H9 (cell line): ENCODE measurements at regions not wholly inside any gene's neighbourhood (a gene's known extent, or its start where the extent isn't known, plus 50 kb on each side); places are given as distances from the start of the nearest gene placed in this dataset.

Experiments
- DNase-seq: peaks from one replicate; pipeline ENCODE4 v3.0.0-alpha.2; 2017
- H2AFZ ChIP-seq: one replicate; pipeline ENCODE4 v1.6.1; 2013; ENCODE audit warnings: mild to moderate bottlenecking, low read length, control low read depth, moderate library complexity
- H2AK5ac ChIP-seq: 2 replicates; pipeline ENCODE4 v1.6.1; 2013; ENCODE audit warnings: low read length, control low read depth, mixed read lengths; ENCODE audit not compliant: insufficient read length
- H2BK120ac ChIP-seq: one replicate; pipeline ENCODE4 v1.6.1; 2013; ENCODE audit warnings: low read depth, mild to moderate bottlenecking, low read length, control low read depth, inconsistent platforms; ENCODE audit not compliant: poor library complexity, severe bottlenecking
- H2BK12ac ChIP-seq: 2 replicates; pipeline ENCODE4 v1.6.1; 2013; ENCODE audit warnings: low read length, control low read depth, mixed read lengths, low read depth; ENCODE audit not compliant: insufficient read length
- H2BK15ac ChIP-seq: 2 replicates; pipeline ENCODE4 v1.6.1; 2013; ENCODE audit warnings: low read depth, low read length, control low read depth
- H2BK20ac ChIP-seq: one replicate; pipeline ENCODE4 v1.6.1; 2013; ENCODE audit warnings: low read depth, mild to moderate bottlenecking, low read length, control low read depth, inconsistent platforms; ENCODE audit not compliant: poor library complexity, severe bottlenecking
- H2BK5ac ChIP-seq: 2 replicates; pipeline ENCODE4 v1.6.1; 2013; ENCODE audit warnings: low read length, control low read depth, mixed read lengths; ENCODE audit not compliant: insufficient read length
- H3K14ac ChIP-seq: 2 replicates; pipeline ENCODE4 v1.6.1; 2013; ENCODE audit warnings: low read length, control low read depth; ENCODE audit not compliant: insufficient read depth
- H3K18ac ChIP-seq: 2 replicates; pipeline ENCODE4 v1.6.1; 2013; ENCODE audit warnings: low read depth, mild to moderate bottlenecking, mixed read lengths, low read length, control low read depth; ENCODE audit not compliant: insufficient read length
- H3K23ac ChIP-seq: 2 replicates; pipeline ENCODE4 v1.6.1; 2013; ENCODE audit warnings: low read length, control low read depth, mixed read lengths, low read depth; ENCODE audit not compliant: insufficient read length
- H3K23me2 ChIP-seq: 2 replicates; pipeline ENCODE4 v1.6.1; 2013; ENCODE audit warnings: low read depth, mild to moderate bottlenecking, mixed read lengths, low read length, control low read depth; ENCODE audit not compliant: insufficient read length, poor library complexity, severe bottlenecking
- H3K27ac ChIP-seq: 2 replicates; pipeline ENCODE4 v1.5.1; 2013; ENCODE audit warnings: low read length, control low read depth, mixed read lengths, low read depth; ENCODE audit not compliant: insufficient read length
- H3K27me3 ChIP-seq: 2 replicates; pipeline ENCODE4 v1.6.1; 2013; ENCODE audit warnings: low read length, control low read depth, inconsistent platforms; ENCODE audit not compliant: insufficient read depth
- H3K4ac ChIP-seq: 2 replicates; pipeline ENCODE4 v1.6.1; 2013; ENCODE audit warnings: low read depth, mild to moderate bottlenecking, control low read depth, inconsistent platforms, low read length, moderate library complexity
- H3K4me1 ChIP-seq: 2 replicates; pipeline ENCODE4 v1.6.1; 2013; ENCODE audit warnings: low read length, control low read depth, inconsistent platforms; ENCODE audit not compliant: insufficient read depth
- H3K4me2 ChIP-seq: 2 replicates; pipeline ENCODE4 v1.6.1; 2013; ENCODE audit warnings: low read length, control low read depth, mixed read lengths; ENCODE audit not compliant: insufficient read length, insufficient read depth
- H3K56ac ChIP-seq: 2 replicates; pipeline ENCODE4 v1.6.1; 2013; ENCODE audit warnings: low read depth, mild to moderate bottlenecking, mixed read lengths, low read length, control low read depth; ENCODE audit not compliant: insufficient read length
- H3K79me1 ChIP-seq: 2 replicates; pipeline ENCODE4 v1.6.1; 2013; ENCODE audit warnings: low read depth, mild to moderate bottlenecking, moderate library complexity, low read length, control low read depth, inconsistent platforms; ENCODE audit not compliant: insufficient read depth, poor library complexity, severe bottlenecking
- H3K79me2 ChIP-seq: 2 replicates; pipeline ENCODE4 v1.6.1; 2013; ENCODE audit warnings: low read length, control low read depth, inconsistent platforms; ENCODE audit not compliant: insufficient read depth
- H3K9ac ChIP-seq: 2 replicates; pipeline ENCODE4 v1.6.1; 2013; ENCODE audit warnings: low read length, control low read depth, mixed read lengths; ENCODE audit not compliant: insufficient read length; ENCODE audit errors: extremely low read depth
- H3K9me3 ChIP-seq: one replicate; pipeline ENCODE4 v1.6.1; 2013; ENCODE audit warnings: low read depth, low read length, inconsistent platforms; ENCODE audit not compliant: control insufficient read depth
- H3T11ph ChIP-seq: one replicate; pipeline ENCODE4 v1.6.1; 2013; ENCODE audit warnings: mild to moderate bottlenecking, low read length, control low read depth, inconsistent platforms
- H4K20me1 ChIP-seq: one replicate; pipeline ENCODE4 v1.6.1; 2013; ENCODE audit not compliant: control insufficient read depth, insufficient read length, insufficient read depth
- H4K5ac ChIP-seq: 2 replicates; pipeline ENCODE4 v1.6.1; 2013; ENCODE audit warnings: low read depth, mild to moderate bottlenecking, mixed read lengths, low read length, control low read depth; ENCODE audit not compliant: insufficient read length
- H4K8ac ChIP-seq: replicated peaks from 2 replicates; pipeline ENCODE4 v1.6.1; 2013; ENCODE audit warnings: low read length, control low read depth, mixed read lengths, low read depth; ENCODE audit not compliant: insufficient read length
- H4K91ac ChIP-seq: 2 replicates; pipeline ENCODE4 v1.6.1; 2013; ENCODE audit warnings: low read depth, mild to moderate bottlenecking, moderate library complexity, mixed read lengths, low read length, control low read depth; ENCODE audit not compliant: insufficient read length
- H3K27ac Mint-ChIP-seq, 3 experiments: 2 replicates in 2 of 3; 3 replicates in 1 of 3; pipeline ENCODE4 v1.8.0; 2020 to 2021; ENCODE audit warnings: mixed read lengths in 3 of 3, mild to moderate bottlenecking in 1 of 3, moderate library complexity in 1 of 3
- H3K27me3 Mint-ChIP-seq: 2 replicates; pipeline ENCODE4 v1.8.0; 2021; ENCODE audit warnings: low read depth, mild to moderate bottlenecking, moderate library complexity, mixed read lengths
- H3K36me3 Mint-ChIP-seq, 3 experiments: 2 replicates in 2 of 3; 3 replicates in 1 of 3; pipeline ENCODE4 v1.8.0; 2020 to 2021; ENCODE audit warnings: low read depth in 3 of 3, mixed read lengths in 3 of 3; ENCODE audit not compliant: insufficient read depth in 1 of 3
- H3K4me1 Mint-ChIP-seq, 2 experiments: 2 replicates each; pipeline ENCODE4 v1.8.0; 2020; ENCODE audit warnings: mixed read lengths in 2 of 2
- H3K4me3 Mint-ChIP-seq, 2 experiments: 2 replicates in 1 of 2; 3 replicates in 1 of 2; pipeline ENCODE4 v1.8.0; 2020 to 2021; ENCODE audit warnings: mild to moderate bottlenecking in 2 of 2, mixed read lengths in 2 of 2, moderate library complexity in 1 of 2
- H3K9me3 Mint-ChIP-seq, 2 experiments: 2 replicates in 1 of 2; 3 replicates in 1 of 2; pipeline ENCODE4 v1.8.0; 2020; ENCODE audit warnings: mild to moderate bottlenecking in 2 of 2, mixed read lengths in 2 of 2, moderate library complexity in 1 of 2
- WGBS: extraction: QIAGEN DNeasy Blood & Tissue Kit; methylation state at CpG from one replicate; pipeline ENCODE4 v1.1.7; 2013; ENCODE audit warnings: missing lambda C conversion rate, low lambda C conversion rate, mixed read lengths; ENCODE audit not compliant: insufficient read length; ENCODE audit errors: extremely low coverage; 5-methylcytosine and 5-hydroxymethylcytosine counted together
- TF ChIP-seq, protein P1 (sequence below): fragments of 200-600 bp; sonication (generic); conservative IDR thresholded peaks from 3 replicates; pipeline ENCODE4 v1.8.0; 2021; ENCODE audit warnings: antibody characterized with exemption, mild to moderate bottlenecking

GRCh38 chr1:213381572-213382084 lies 330.6 kb downstream of the RPS6KC1 start:
- Mint-ChIP-seq H3K4me1 (peaks cover 7 to 11% of the 10 kb centered on the region in 2 experiments), H3K9me3 (peaks cover 0 to 2% of the 10 kb centered on the region in 2 experiments; a peak in 1 of 5 replicates), H3K27me3 (no peaks in the 10 kb centered on the region), H3K27ac (peak overlapping the region in 1 of 3 experiments; percentile 72; a peak in 1 of 7 replicates), H3K36me3 (no peaks in the 10 kb centered on the region), H3K4me3 (no peak overlapping the region)
- WGBS, result no CpG with 5 or more reads among the region's 17 CpGs
- no peaks in the 10 kb centered on the region for H3K79me2 ChIP-seq
- H3K9ac ChIP-seq, result no peak overlapping the region
- H3K23me2 ChIP-seq, result no peaks in the 10 kb centered on the region
- no peak overlapping the region for H2BK120ac ChIP-seq
- H2BK5ac ChIP-seq, result no peak overlapping the region
- H2BK12ac ChIP-seq, result no peak overlapping the region
- H3K4ac ChIP-seq, result no peak overlapping the region
- no peak overlapping the region for H3K4me2 ChIP-seq
- H3K23ac ChIP-seq, result no peak overlapping the region
- no peaks in the 10 kb centered on the region for H3K27me3 ChIP-seq
- H3K27ac ChIP-seq, result no peak overlapping the region
- no peak overlapping the region for H4K91ac ChIP-seq
- H3K18ac ChIP-seq, result no peak overlapping the region
- H3K14ac ChIP-seq, result no peak overlapping the region
- H3K4me1 ChIP-seq, result peaks cover 4% of the 10 kb centered on the region; the same call in 1 of the 2 replicates
- no peaks in the 10 kb centered on the region for H3K79me1 ChIP-seq
- H2BK15ac ChIP-seq, result no peak overlapping the region
- H4K5ac ChIP-seq, result no peak overlapping the region
- H3K56ac ChIP-seq, result no peak overlapping the region
- H3T11ph ChIP-seq, result no peak overlapping the region
- DNase-seq, result no peak
- no peaks in the 10 kb centered on the region for H3K9me3 ChIP-seq
- no peak overlapping the region for H2BK20ac ChIP-seq
- no peaks in the 10 kb centered on the region for H4K20me1 ChIP-seq
- TF ChIP-seq, protein P1, sequence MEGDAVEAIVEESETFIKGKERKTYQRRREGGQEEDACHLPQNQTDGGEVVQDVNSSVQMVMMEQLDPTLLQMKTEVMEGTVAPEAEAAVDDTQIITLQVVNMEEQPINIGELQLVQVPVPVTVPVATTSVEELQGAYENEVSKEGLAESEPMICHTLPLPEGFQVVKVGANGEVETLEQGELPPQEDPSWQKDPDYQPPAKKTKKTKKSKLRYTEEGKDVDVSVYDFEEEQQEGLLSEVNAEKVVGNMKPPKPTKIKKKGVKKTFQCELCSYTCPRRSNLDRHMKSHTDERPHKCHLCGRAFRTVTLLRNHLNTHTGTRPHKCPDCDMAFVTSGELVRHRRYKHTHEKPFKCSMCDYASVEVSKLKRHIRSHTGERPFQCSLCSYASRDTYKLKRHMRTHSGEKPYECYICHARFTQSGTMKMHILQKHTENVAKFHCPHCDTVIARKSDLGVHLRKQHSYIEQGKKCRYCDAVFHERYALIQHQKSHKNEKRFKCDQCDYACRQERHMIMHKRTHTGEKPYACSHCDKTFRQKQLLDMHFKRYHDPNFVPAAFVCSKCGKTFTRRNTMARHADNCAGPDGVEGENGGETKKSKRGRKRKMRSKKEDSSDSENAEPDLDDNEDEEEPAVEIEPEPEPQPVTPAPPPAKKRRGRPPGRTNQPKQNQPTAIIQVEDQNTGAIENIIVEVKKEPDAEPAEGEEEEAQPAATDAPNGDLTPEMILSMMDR, result no peak
- H4K8ac ChIP-seq, result no peak overlapping the region
- no peak overlapping the region for H2AFZ ChIP-seq
- no peak overlapping the region for H2AK5ac ChIP-seq
